ENCODE measurements at regions not wholly inside any gene's neighbourhood (a gene's known extent, or its start where the extent isn't known, plus 50 kb on each side); places are given as distances from the start of the nearest gene placed in this dataset.

DNA sequence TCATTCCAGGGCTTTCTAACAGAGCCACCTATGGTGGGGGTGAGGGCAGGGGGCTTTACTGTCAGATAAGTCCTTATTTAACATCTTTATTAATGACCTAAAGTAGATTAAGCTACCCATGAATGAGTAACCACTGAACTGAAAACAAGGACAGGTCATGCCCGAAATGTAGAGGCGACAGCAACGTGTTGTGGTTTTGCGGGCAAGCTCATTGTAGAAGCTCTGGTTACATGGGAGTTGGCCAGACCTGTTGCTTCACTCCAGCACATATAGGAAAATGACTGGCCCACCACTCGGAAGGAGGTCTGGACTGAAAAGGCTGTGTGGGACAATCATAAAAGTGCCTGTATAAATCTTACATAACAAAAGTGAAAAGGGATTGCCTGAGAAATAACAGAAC lies 109.6 kb upstream of the NDP start:
- BruUV-seq (replicated peaks) = no TSS peak
- CTCF ChIA-PET = no interaction called here

More for the DNA sequence above, 109.6 kb upstream of the NDP start:
- POLR2A ChIA-PET = no interaction called here
- DNase-seq (ENCODE audit: low read depth, low spot score) (no peak), FAIRE-seq (no peak)
- dilution Hi-C loops (cut with MboI; ENCODE audit: extremely low pct_ligation_motif_present, low sequenced_read_pairs) (no loop called here), intact Hi-C loops (cut with micrococcal nuclease) (no loop called here)
- no peak overlapping the region for H3K27ac ChIP-seq (ENCODE audit: insufficient read depth, low read depth, low read length)
- no peak overlapping the region for H3K9ac ChIP-seq (replicated peaks; ENCODE audit: extremely low read depth, insufficient read depth, low read length)
- no peaks in the 10 kb centered on the region for H3K9me3 ChIP-seq (replicated peaks; ENCODE audit: control insufficient read depth, insufficient read depth, low read length)
- no peaks in the 10 kb centered on the region for H3K4me1 ChIP-seq (ENCODE audit: control insufficient read depth, extremely low read depth, insufficient read depth, low read length)
- H3K27me3 ChIP-seq (ENCODE audit: control insufficient read depth in 2 of 2, insufficient read depth in 2 of 2, low read length in 2 of 2) = no peaks in the 10 kb centered on the region
- no peaks in the 10 kb centered on the region for H3K9me1 ChIP-seq (replicated peaks; ENCODE audit: control insufficient read depth, extremely low read depth, insufficient read depth, low read length)
- TF ChIP-seq JUN (IDR thresholded peaks at IDR 0.05; ENCODE audit: borderline replicate concordance, insufficient read depth, insufficient read length, low read depth) = no peak
- TF ChIP-seq POLR2A (IDR thresholded peaks at IDR 0.05; ENCODE audit: low read depth, low read length) = no peak
- no peak for TF ChIP-seq GATA2 (IDR thresholded peaks at IDR 0.05; ENCODE audit: insufficient read depth, insufficient read length, low read depth, low read length)
- TF ChIP-seq FOS (IDR thresholded peaks at IDR 0.05; ENCODE audit: borderline replicate concordance, insufficient read depth, low read length) = no peak
- no peak for TF ChIP-seq EZH2 (IDR thresholded peaks at IDR 0.05; ENCODE audit: borderline replicate concordance, low read depth, low read length, severe bottlenecking)
- no peak for TF ChIP-seq POLR2AphosphoS5 (IDR thresholded peaks at IDR 0.05; ENCODE audit: insufficient read depth, low read depth, low read length)
- TF ChIP-seq, protein P1, sequence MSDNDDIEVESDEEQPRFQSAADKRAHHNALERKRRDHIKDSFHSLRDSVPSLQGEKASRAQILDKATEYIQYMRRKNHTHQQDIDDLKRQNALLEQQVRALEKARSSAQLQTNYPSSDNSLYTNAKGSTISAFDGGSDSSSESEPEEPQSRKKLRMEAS (IDR thresholded peaks at IDR 0.05; ENCODE audit: insufficient read depth, insufficient read length) = no peak
- TF ChIP-seq, protein P2, sequence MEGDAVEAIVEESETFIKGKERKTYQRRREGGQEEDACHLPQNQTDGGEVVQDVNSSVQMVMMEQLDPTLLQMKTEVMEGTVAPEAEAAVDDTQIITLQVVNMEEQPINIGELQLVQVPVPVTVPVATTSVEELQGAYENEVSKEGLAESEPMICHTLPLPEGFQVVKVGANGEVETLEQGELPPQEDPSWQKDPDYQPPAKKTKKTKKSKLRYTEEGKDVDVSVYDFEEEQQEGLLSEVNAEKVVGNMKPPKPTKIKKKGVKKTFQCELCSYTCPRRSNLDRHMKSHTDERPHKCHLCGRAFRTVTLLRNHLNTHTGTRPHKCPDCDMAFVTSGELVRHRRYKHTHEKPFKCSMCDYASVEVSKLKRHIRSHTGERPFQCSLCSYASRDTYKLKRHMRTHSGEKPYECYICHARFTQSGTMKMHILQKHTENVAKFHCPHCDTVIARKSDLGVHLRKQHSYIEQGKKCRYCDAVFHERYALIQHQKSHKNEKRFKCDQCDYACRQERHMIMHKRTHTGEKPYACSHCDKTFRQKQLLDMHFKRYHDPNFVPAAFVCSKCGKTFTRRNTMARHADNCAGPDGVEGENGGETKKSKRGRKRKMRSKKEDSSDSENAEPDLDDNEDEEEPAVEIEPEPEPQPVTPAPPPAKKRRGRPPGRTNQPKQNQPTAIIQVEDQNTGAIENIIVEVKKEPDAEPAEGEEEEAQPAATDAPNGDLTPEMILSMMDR (IDR thresholded peaks at IDR 0.05; ENCODE audit: extremely low read depth in 1 of 2, insufficient read depth in 1 of 2, low read depth in 1 of 2, low read length in 2 of 2) = no peak
- no peak for TF ChIP-seq MYC (IDR thresholded peaks at IDR 0.05; ENCODE audit: low read depth, low read length)
- no peaks in the 10 kb centered on the region for H3K36me3 ChIP-seq (ENCODE audit: control insufficient read depth in 2 of 2, extremely low read depth in 1 of 2, insufficient read depth in 2 of 2, low read length in 2 of 2)
- no peak overlapping the region for H3K4me2 ChIP-seq (ENCODE audit: insufficient read depth, low read length)
- H3K4me3 ChIP-seq (replicated peaks in 1 of 3; ENCODE audit: insufficient read depth in 1 of 3, low read depth in 1 of 3, low read length in 3 of 3) = no peak overlapping the region
- H2AFZ ChIP-seq (ENCODE audit: low read depth, low read length) = no peak overlapping the region
- no peaks in the 10 kb centered on the region for H4K20me1 ChIP-seq (replicated peaks; ENCODE audit: control insufficient read depth, extremely low read depth, insufficient read depth, low read length)
- H3K79me2 ChIP-seq (ENCODE audit: control insufficient read depth, insufficient read depth, low read length) = no peaks in the 10 kb centered on the region
